Panc1 (cell line): ENCODE measurements at regions not wholly inside any gene's neighbourhood (a gene's known extent, or its start where the extent isn't known, plus 50 kb on each side); places are given as distances from the start of the nearest gene placed in this dataset.

Experiments used
- CTCF ChIP-seq: fragments of 450-650 bp; IDR thresholded peaks from 2 replicates; pipeline ENCODE4 v1.5.1; 2017; ENCODE audit warnings: mild to moderate bottlenecking
- POLR2AphosphoS5 ChIP-seq: IDR thresholded peaks from 2 replicates; pipeline ENCODE4 v1.6.1; 2012; ENCODE audit warnings: mild to moderate bottlenecking, low read depth, low read length, moderate library complexity
- SIN3A ChIP-seq: IDR thresholded peaks from 2 replicates; pipeline ENCODE4 v1.6.1; 2012; ENCODE audit warnings: low read depth, mild to moderate bottlenecking, low read length, moderate library complexity, borderline replicate concordance; ENCODE audit not compliant: insufficient read depth
- TCF7L2 ChIP-seq: IDR thresholded peaks from 2 replicates; pipeline ENCODE4 v1.6.1; 2011; ENCODE audit warnings: mild to moderate bottlenecking, low read depth, low read length, inconsistent platforms
- TF ChIP-seq, protein P1 (sequence below), 2 experiments: IDR thresholded peaks; 2 replicates each; pipeline ENCODE4 v1.6.1; 2011 to 2012; ENCODE audit warnings: low read depth in 2 of 2, control low read depth in 1 of 2, low read length in 1 of 2, mild to moderate bottlenecking in 1 of 2, moderate library complexity in 1 of 2; ENCODE audit not compliant: insufficient read depth in 1 of 2

GRCh38 chr12:88994537-88994936 is 357.8 kb downstream of the DUSP6 start:
- TF ChIP-seq CTCF (no peak), POLR2AphosphoS5 (no peak), SIN3A (no peak), TCF7L2 (no peak)
- TF ChIP-seq, protein P1, sequence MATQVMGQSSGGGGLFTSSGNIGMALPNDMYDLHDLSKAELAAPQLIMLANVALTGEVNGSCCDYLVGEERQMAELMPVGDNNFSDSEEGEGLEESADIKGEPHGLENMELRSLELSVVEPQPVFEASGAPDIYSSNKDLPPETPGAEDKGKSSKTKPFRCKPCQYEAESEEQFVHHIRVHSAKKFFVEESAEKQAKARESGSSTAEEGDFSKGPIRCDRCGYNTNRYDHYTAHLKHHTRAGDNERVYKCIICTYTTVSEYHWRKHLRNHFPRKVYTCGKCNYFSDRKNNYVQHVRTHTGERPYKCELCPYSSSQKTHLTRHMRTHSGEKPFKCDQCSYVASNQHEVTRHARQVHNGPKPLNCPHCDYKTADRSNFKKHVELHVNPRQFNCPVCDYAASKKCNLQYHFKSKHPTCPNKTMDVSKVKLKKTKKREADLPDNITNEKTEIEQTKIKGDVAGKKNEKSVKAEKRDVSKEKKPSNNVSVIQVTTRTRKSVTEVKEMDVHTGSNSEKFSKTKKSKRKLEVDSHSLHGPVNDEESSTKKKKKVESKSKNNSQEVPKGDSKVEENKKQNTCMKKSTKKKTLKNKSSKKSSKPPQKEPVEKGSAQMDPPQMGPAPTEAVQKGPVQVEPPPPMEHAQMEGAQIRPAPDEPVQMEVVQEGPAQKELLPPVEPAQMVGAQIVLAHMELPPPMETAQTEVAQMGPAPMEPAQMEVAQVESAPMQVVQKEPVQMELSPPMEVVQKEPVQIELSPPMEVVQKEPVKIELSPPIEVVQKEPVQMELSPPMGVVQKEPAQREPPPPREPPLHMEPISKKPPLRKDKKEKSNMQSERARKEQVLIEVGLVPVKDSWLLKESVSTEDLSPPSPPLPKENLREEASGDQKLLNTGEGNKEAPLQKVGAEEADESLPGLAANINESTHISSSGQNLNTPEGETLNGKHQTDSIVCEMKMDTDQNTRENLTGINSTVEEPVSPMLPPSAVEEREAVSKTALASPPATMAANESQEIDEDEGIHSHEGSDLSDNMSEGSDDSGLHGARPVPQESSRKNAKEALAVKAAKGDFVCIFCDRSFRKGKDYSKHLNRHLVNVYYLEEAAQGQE (IDR thresholded peaks at IDR 0.05; ENCODE audit: insufficient read depth in 1 of 2, low read depth in 2 of 2, low read length in 1 of 2) = no peak
